ENCODE measurements at regions not wholly inside any gene's neighbourhood (a gene's known extent, or its start where the extent isn't known, plus 50 kb on each side); places are given as distances from the start of the nearest gene placed in this dataset.
A peak's percentile ranks its signal among the peaks of the same experiment; 100 is the strongest.
"Not testable (repeated sequence)": the region's sequence is repeated elsewhere in the genome, so short reads cannot be mapped to it uniquely, and the experiment has no call there.

- DNase-seq (ENCODE audit: low spot score): no peak
Observed at GRCh38 chr7:111676167-111676566, 113.9 kb upstream of the IMMP2L start.

GRCh38 chr7:111672901-111673300 is 110.6 kb upstream of the IMMP2L start:
- DNase-seq (ENCODE audit: low spot score): no peak

GRCh38 chr7:111671927-111672326 is 109.6 kb upstream of the IMMP2L start:
- no peak for DNase-seq (ENCODE audit: low spot score)

- no peak for DNase-seq (ENCODE audit: low spot score)
Observed at GRCh38 chr7:111668711-111669110, 106.4 kb upstream of the IMMP2L start.

- DNase-seq (ENCODE audit: low spot score): no peak
Observed at GRCh38 chr7:111667488-111667887, 105.2 kb upstream of the IMMP2L start.

- no peak for DNase-seq (ENCODE audit: low spot score)
Observed at GRCh38 chr7:111666260-111666659, 104.0 kb upstream of the IMMP2L start.

- no peak for DNase-seq (ENCODE audit: low spot score)
Observed at GRCh38 chr7:111663771-111664170, 101.5 kb upstream of the IMMP2L start.

- no peak for DNase-seq (ENCODE audit: low spot score)
Observed at GRCh38 chr7:111662386-111662785, 100.1 kb upstream of the IMMP2L start.

- DNase-seq (ENCODE audit: low spot score): no peak
Observed at GRCh38 chr7:111660478-111660877, 98.2 kb upstream of the IMMP2L start.

- DNase-seq (ENCODE audit: low spot score): no peak
Observed at GRCh38 chr7:111658546-111658945, 96.3 kb upstream of the IMMP2L start.

GRCh38 chr7:111657018-111657417 is 94.7 kb upstream of the IMMP2L start:
- DNase-seq (ENCODE audit: low spot score): no peak

- DNase-seq (ENCODE audit: low spot score): no peak
Observed at GRCh38 chr7:111654343-111654742, 92.1 kb upstream of the IMMP2L start.

GRCh38 chr7:111653846-111654245 is 91.6 kb upstream of the IMMP2L start:
- no peak for DNase-seq (ENCODE audit: low spot score)

- peak; percentile 4 for DNase-seq (ENCODE audit: low spot score)
Observed at GRCh38 chr7:111650456-111650999, 88.2 kb upstream of the IMMP2L start.

- DNase-seq (ENCODE audit: low spot score): no peak
Observed at GRCh38 chr7:111647881-111648280, 85.6 kb upstream of the IMMP2L start.

- DNase-seq (ENCODE audit: low spot score): not testable (repeated sequence)
Observed at GRCh38 chr7:111644595-111644994, 82.3 kb upstream of the IMMP2L start.

- DNase-seq (ENCODE audit: low spot score): no peak
Observed at GRCh38 chr7:111642373-111642772, 80.1 kb upstream of the IMMP2L start.

GRCh38 chr7:111640416-111640815 is 78.1 kb upstream of the IMMP2L start:
- no peak for DNase-seq (ENCODE audit: low spot score)

GRCh38 chr7:111639934-111640333 is 77.6 kb upstream of the IMMP2L start:
- no peak for DNase-seq (ENCODE audit: low spot score)

- no peak for DNase-seq (ENCODE audit: low spot score)
Observed at GRCh38 chr7:111638078-111638477, 75.8 kb upstream of the IMMP2L start.

- no peak for DNase-seq (ENCODE audit: low spot score)
Observed at GRCh38 chr7:111633878-111634277, 71.6 kb upstream of the IMMP2L start.

- DNase-seq (ENCODE audit: low spot score): no peak
Observed at GRCh38 chr7:111630862-111631261, 68.6 kb upstream of the IMMP2L start.

- DNase-seq (ENCODE audit: low spot score): no peak
Observed at GRCh38 chr7:111622084-111622483, 59.8 kb upstream of the IMMP2L start.

Data from A172 (cell line).